A549 (cell line): ENCODE measurements at regions not wholly inside any gene's neighbourhood (a gene's known extent, or its start where the extent isn't known, plus 50 kb on each side); places are given as distances from the start of the nearest gene placed in this dataset.

Experiments used
- CTCF ChIP-seq: fragments of >200 bp; sonication (Bioruptor Twin); formaldehyde crosslinking; IDR thresholded peaks from 3 replicates; pipeline ENCODE4 v1.5.1; 2016
- HOXA7 ChIP-seq: fragments of 250-450 bp; sonication (Bioruptor Pico); IDR thresholded peaks from 2 replicates; pipeline ENCODE4 v1.5.0; 2020; ENCODE audit warnings: mild to moderate bottlenecking, moderate library complexity
- PBX3 ChIP-seq: IDR thresholded peaks from 2 replicates; pipeline ENCODE4 v1.6.1; 2012
- POLR2A ChIP-seq: IDR thresholded peaks from 2 replicates; pipeline ENCODE4 v1.6.1; 2012; ENCODE audit warnings: mild to moderate bottlenecking, low read length
- RARB ChIP-seq: fragments of 250-450 bp; sonication (Bioruptor Pico); IDR thresholded peaks from 2 replicates; pipeline ENCODE4 v1.8.0; 2021; ENCODE audit warnings: mild to moderate bottlenecking, moderate library complexity
- RFX5 ChIP-seq: fragments of 450-650 bp; IDR thresholded peaks from 2 replicates; pipeline ENCODE4 v1.7.1; 2014; ENCODE audit warnings: antibody characterized with exemption, mild to moderate bottlenecking, moderate library complexity
- SREBF2 ChIP-seq: fragments of 450-650 bp; IDR thresholded peaks from 2 replicates; pipeline ENCODE4 v1.6.1; 2014; ENCODE audit warnings: mild to moderate bottlenecking, moderate library complexity
- ZFP36 ChIP-seq: fragments of 450-650 bp; IDR thresholded peaks from 2 replicates; pipeline ENCODE4 v1.6.1; 2014; ENCODE audit warnings: borderline replicate concordance; ENCODE audit not compliant: partially characterized antibody

- TF ChIP-seq CTCF: no peak
- no peak for TF ChIP-seq RARB (CRISPR knock-in tag)
- TF ChIP-seq ZFP36: no peak
- TF ChIP-seq PBX3: no peak
- TF ChIP-seq HOXA7: no peak
- TF ChIP-seq SREBF2: no peak
- TF ChIP-seq RFX5: no peak
- no peak for TF ChIP-seq POLR2A
Observed at GRCh38 chr1:37147392-37147831, 113.1 kb upstream of the GRIK3 start.
